CD4-positive, alpha-beta T cell treated with Interleukin-21 for 1 hour (primary cell): ENCODE measurements at regions not wholly inside any gene's neighbourhood (a gene's known extent, or its start where the extent isn't known, plus 50 kb on each side); places are given as distances from the start of the nearest gene placed in this dataset.
"Not testable (repeated sequence)": the region's sequence is repeated elsewhere in the genome, so short reads cannot be mapped to it uniquely, and the experiment has no call there.

Source experiments
- DNase-seq: peaks from one replicate; pipeline ENCODE4 v3.0.0-alpha.2; 2020

DNA sequence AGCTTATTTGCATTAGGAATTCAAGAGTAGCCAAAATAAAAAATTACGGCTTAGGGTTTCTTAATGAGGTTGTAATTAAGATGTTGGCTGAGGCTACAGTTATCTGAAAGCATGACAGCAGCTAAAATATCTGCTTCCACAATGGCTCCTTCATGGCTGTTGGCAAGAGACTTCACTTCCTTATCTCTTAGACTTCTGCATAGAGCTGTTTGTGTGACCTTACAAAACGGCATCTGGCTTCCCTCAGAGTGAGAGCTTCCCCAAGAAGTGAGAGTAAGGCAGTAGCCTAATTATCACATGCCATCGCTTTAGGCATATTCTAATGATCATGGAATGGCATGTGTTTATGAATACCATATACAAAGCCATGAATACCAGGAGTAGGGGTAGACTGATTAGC, 57.6 kb downstream of the CCDC59 start:
- no peak for DNase-seq

GRCh38 chr12:82299319-82300025, 58.7 kb downstream of the CCDC59 start:
- DNase-seq: no peak

GRCh38 chr12:82290415-82290814, 67.8 kb downstream of the CCDC59 start:
- DNase-seq: no peak

DNA sequence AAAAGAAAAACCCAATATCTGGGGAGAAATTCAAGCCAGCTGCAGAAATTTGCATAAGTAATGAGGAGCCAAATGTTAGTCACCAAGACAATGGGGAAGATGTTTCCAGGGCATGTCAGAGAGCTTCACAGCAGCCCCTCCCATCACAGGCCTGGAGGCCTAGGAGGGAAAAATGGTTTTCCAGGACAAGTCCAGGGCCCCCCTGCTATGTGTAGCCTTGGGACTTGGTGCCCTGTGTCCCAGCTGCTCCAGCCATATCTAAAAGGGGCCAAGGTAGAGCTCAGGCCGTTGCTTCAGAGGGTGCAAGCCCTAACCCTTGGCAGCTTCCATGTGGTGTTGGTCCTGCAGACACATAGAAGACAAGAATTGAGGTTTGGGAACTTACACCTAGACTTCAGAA, 76.9 kb downstream of the CCDC59 start:
- DNase-seq: not testable (repeated sequence)

GRCh38 chr12:82279536-82280058, 78.6 kb downstream of the CCDC59 start:
- no peak for DNase-seq

DNA sequence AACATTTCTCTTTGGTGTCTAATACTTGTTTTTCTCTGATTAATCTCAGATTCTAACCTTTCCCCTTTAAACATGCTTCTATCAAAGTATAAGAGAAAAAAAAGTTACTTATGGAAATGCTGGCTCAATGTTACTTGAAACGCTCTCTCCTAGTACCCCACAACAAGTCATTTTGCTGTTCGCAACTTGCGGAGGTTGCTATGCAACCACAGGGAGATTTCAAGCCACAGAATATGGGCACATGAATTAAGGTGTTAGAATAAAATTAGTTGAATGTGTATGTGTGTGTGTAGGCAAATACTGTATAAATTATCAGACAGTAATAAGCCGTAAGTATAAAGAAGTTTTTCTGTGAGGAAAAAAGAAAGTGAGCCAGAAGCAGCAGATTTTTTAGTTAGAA, 80.6 kb downstream of the CCDC59 start:
- no peak for DNase-seq

DNA sequence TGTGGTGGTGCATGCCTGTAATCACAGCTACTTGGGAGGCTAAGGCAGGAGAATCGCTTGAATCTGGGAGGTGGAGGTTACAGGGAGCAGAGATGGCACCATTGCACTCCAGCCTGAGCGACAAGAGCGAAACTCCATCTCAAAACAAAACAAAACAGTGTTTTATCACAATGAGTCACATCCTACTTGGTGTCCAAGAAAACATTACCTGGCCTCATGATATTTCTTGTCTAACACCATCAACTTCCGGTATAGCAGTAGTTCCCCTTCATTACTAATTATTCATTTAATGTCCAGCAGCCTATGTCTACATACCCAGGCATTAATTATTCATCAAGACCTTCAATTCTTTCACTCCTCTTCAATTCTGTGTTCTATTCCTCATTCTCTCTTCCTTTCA, 115.5 kb downstream of the CCDC59 start:
- no peak for DNase-seq

DNA sequence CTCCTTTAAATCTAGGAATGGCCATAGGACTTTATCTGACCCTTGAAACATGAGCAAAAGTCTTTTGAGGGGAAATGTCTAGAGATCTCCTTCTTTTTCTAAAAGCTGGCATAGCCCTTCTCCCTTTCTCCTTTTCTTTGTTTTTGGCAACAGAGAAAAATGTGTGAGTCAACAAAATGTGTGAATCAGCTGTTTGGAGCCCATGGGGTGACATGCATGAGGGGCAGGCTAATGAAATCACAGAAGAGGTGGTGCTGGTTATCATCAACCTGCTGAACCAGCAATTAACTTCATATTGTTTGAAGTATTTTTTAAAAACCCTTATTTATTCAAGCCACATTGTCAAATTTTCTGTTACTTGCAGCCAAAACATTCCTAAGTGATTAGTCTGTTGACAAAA, 132.3 kb downstream of the CCDC59 start:
- DNase-seq: no peak

DNA sequence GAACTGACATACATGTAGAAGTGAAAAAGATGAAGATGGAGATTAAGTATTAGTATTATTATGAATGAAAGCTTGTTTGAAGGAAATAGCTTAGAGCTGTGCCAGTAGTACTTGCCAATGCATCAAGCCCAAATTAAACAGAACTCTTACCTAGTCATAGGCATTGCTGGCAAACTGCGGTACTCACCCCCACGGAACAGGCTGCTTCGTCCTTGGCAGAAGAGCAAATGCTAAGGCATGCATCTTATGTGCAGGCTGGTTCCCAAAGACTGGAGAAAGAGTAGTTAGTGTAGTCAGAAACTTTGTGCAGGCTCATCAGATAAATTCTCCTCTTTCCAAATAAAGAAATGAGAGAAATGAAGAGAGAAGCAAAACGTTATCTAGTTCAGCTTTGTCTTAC, 134.8 kb downstream of the CCDC59 start:
- DNase-seq: no peak

DNA sequence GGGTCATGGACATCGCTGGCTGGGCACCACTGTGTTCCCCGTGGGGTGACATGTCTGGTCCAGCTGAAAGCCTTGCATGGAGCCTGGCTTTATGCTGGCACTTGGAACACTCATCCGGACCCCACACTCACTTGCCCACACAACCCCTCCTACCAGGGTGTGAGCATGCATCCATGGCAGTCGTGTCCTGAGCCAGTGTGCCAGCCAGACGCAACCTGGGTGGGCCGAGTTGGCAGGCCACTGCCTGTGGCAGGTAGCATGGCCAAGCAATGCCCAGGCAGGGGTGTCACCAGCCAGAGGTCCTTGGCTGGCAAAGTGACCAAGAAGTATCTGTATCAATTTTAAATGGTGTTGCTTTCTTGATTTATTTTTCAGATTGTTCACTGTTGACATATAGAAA, 141.7 kb downstream of the CCDC59 start:
- DNase-seq: no peak

GRCh38 chr12:82213761-82214160, 144.4 kb downstream of the CCDC59 start:
- DNase-seq: no peak

DNA sequence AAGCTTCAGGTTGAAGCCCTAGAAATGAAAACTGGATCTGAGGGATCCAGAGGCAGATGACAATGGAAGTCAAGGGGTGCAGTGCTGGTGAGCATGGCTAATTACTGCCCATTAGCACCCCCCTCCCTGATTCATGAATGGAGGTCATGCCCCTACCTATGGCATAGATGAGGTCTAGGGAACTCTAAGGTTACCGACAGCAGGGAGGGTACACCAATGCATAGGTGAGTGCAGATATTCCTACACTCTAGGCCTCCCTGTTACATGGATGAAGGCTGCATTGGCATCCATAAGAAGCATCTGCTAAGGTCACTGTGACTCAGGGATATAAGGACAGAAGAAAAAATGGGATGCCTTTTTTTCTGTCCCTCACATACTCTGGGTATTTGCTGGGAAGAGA, 147.3 kb downstream of the CCDC59 start:
- no peak for DNase-seq

GRCh38 chr12:82209533-82209932, 148.7 kb downstream of the CCDC59 start:
- DNase-seq: no peak

- no peak for DNase-seq
These were observed 150.6 kb downstream of the CCDC59 start for GRCh38 chr12:82207556-82207955.

GRCh38 chr12:82203086-82203485, 155.1 kb downstream of the CCDC59 start:
- no peak for DNase-seq

DNA sequence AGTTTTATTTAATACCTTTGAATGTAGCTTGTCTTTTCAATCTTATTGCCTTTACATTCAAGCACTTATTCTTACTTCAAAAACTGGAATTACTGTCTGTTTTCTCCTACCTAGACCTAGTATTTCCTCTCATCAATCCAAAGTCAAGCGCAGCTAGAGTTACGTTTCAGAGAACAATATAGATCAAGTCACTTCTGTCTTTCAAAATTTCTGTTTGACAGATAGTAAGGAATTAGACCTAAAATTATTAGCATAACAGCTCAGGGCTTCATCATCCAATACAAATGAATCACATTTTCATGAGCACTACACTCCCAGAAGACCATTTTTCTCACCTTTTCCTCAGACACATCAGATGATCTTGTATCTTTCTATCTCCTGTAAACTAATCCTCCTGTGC, 170.6 kb downstream of the CCDC59 start:
- DNase-seq: no peak

DNA sequence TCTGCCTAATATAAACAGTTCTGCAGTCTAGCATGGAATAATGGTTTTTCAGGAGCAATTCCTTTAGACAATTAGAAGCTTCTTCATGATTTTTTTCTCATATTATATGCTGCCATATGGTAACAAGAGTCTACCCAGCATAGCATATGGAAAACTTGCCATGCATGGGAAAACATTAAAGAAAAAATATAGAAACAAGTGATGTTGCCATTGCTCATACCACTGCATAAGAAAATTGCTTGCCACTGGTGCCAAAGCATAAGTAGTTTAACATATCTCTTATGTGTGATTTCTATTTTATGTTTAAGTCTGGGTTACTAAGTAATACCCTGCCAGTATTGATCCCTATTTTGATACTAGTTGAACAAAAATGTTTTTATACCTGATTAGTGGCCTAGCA, 171.2 kb downstream of the CCDC59 start:
- no peak for DNase-seq

- DNase-seq: no peak
These were observed 171.9 kb downstream of the CCDC59 start for GRCh38 chr12:82186282-82186681.

- no peak for DNase-seq
These were observed 173.3 kb downstream of the CCDC59 start for GRCh38 chr12:82184844-82185243.

GRCh38 chr12:82182601-82183190, 175.5 kb downstream of the CCDC59 start:
- DNase-seq: no peak

DNA sequence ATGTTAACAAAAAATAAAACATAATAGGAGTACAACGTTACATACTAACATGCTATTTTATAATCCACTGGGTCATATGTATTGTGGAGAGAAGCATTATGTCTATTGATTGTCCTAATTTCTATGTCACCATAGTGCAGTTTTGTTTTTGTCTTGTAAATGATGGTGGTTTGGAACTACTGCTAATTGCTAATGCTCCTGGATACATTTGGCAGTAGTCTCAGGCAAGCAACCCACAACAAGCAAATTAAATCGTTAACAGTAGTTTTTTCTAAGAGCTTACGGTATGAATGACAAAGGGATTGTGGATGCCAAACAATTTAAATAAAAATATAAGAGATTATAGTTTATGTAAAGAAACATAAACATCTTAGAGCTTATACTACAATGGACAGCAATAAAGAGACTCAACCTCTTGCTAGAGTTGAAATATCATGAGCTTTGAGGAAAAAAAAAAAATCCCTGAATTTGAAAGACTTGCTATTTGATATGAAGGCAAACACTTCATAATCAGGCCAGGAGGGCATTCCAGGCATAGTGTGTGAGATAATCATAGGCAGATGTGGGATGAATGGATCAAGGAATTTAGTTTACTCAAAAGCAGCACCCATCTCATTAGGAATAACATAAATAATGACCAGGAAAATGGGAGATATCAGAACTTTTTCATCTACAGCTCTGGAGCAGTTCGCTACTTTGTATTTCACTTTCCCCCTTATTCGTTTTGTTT, 181.3 kb downstream of the CCDC59 start:
- no peak for DNase-seq

DNA sequence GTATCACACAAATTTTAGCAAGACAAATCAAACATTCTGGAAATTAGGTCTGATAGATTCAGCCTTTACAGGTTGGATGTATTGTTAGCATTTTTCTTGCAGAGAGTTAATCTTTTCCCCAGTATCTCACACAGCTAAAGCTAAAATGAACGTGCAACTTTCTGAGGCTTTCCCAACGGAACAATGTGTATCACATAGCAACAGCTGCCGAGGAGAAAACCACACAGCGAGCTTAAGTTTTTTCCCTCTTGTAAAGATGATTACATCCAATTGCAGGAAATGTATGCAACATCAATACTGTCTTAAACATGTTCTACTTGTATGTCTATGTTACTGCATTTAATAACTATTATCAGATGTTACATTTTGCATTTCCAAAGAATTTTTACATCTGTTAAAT, 182.2 kb downstream of the CCDC59 start:
- DNase-seq: no peak

DNA sequence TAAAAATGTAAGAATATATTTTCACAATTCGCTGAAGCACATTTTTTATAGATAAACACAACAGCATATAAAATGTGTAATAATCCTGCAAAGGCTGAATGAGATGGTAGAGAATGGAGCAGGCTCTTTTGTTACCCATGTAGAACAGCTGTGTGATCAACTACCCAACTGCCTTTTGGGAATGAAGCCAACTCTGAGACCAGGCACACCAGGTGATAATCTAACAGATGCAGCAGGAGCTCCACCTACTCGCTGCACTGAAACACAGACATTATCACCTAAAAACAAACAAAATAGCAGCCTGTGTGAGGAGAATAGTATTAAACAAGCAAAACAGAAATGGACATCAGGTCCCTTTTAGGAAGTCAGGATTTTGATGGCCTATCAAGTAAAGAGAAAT, 183.3 kb downstream of the CCDC59 start:
- DNase-seq: no peak

DNA sequence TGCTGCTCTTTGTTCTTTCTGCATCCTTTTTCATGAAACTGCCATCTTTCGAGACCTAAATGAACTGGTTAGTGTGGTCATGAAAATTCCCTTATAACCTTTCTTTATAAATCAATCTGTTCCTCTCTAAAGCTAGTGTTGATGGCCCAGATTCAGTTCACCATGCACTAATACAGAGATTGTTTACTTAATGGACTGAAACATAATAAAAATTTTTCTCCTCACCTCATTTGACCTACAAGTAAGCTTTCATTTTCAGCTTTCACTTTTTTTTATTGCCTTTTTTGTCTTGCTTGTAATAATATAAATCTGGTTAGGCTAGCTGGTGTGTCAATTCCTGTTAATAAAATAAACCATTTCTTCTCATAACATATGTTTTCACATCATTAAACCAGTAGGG, 183.8 kb downstream of the CCDC59 start:
- DNase-seq: no peak
